ENCODE measurements at regions not wholly inside any gene's neighbourhood (a gene's known extent, or its start where the extent isn't known, plus 50 kb on each side); places are given as distances from the start of the nearest gene placed in this dataset.

GRCh38 chr11:115912484-115912945 is 408.3 kb upstream of the CADM1 start:
- TF ChIP-seq PATZ1 (CRISPR knock-in tag; IDR thresholded peaks at IDR 0.05; ENCODE audit: borderline replicate concordance) (no peak), CREB5 (CRISPR knock-in tag; IDR thresholded peaks at IDR 0.05; ENCODE audit: low read depth) (no peak), ARNTL (CRISPR knock-in tag; IDR thresholded peaks at IDR 0.05; ENCODE audit: borderline replicate concordance, low read depth) (no peak)
